ENCODE measurements at regions not wholly inside any gene's neighbourhood (a gene's known extent, or its start where the extent isn't known, plus 50 kb on each side); places are given as distances from the start of the nearest gene placed in this dataset.

- Histone ChIP-seq H3K4me3 (ENCODE audit: low read length) (no peak overlapping the region), H2BK5ac (ENCODE audit: low read length) (no peak overlapping the region), H3K27ac (ENCODE audit: low read depth, low read length) (no peak overlapping the region), H3K56ac (ENCODE audit: low read length) (no peak overlapping the region), H3K79me1 (ENCODE audit: low read length) (no peaks in the 10 kb centered on the region), H3K36me3 (ENCODE audit: control insufficient read depth, insufficient read depth, low read length) (no peaks in the 10 kb centered on the region), H3K23ac (ENCODE audit: low read length) (no peak overlapping the region), H2BK120ac (ENCODE audit: low read depth, low read length) (no peak overlapping the region), H4K5ac (ENCODE audit: low read length) (no peak overlapping the region), H3K9ac (ENCODE audit: low read length) (no peak overlapping the region), H3K18ac (ENCODE audit: low read length) (no peak overlapping the region), H3K79me2 (ENCODE audit: control insufficient read depth, insufficient read depth, low read length) (no peaks in the 10 kb centered on the region), H3K4me2 (ENCODE audit: low read length) (no peak overlapping the region), H4K8ac (ENCODE audit: low read depth, low read length) (no peak overlapping the region), H3K4me1 (ENCODE audit: control insufficient read depth, low read depth, low read length) (no peaks in the 10 kb centered on the region), H2BK15ac (replicated peaks; ENCODE audit: low read depth) (no peak overlapping the region), H3K27me3 (ENCODE audit: insufficient read depth, low read length, poor library complexity) (no peaks in the 10 kb centered on the region), H3K4ac (ENCODE audit: low read depth, low read length) (no peak overlapping the region), H2AK5ac (ENCODE audit: low read length) (no peak overlapping the region)
- DNase-seq, result no peak
- whole genome bisulfite sequencing (ENCODE audit: extremely low coverage, insufficient coverage, low lambda C conversion rate), result no CpG with 5 or more reads among the region's 5 CpGs
Measured at GRCh38 chr16:86726340-86726739, 148.0 kb downstream of the FOXL1 start.

DNA sequence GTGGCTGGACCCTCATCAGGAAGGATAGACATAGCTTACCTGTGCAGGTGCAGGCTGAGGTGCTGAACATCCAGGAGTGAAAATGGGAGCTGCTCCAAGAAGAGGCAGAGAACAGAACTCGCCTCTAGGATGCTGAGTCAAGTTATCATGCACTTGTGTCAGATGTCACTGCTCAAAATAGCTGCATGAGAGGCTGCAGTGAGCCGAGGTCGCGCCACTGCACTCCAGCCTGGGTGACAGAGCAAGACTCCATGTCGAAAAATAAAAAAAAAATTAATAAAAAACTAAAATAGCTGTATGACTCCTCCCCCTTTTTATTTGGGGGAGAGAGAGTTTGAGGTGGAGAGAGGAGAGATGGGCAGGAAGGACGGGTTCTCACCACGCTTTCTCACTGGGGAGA is 148.8 kb downstream of the FOXL1 start:
- Histone ChIP-seq H2BK120ac (ENCODE audit: low read depth, low read length) (no peak overlapping the region), H2BK5ac (ENCODE audit: low read length) (no peak overlapping the region), H3K4me3 (ENCODE audit: low read length) (no peak overlapping the region), H3K79me2 (ENCODE audit: control insufficient read depth, insufficient read depth, low read length) (no peaks in the 10 kb centered on the region), H3K4me1 (ENCODE audit: control insufficient read depth, low read depth, low read length) (no peaks in the 10 kb centered on the region), H3K27ac (ENCODE audit: low read depth, low read length) (no peak overlapping the region), H2BK15ac (replicated peaks; ENCODE audit: low read depth) (no peak overlapping the region), H3K56ac (ENCODE audit: low read length) (no peak overlapping the region), H4K5ac (ENCODE audit: low read length) (no peak overlapping the region), H4K8ac (ENCODE audit: low read depth, low read length) (no peak overlapping the region), H3K27me3 (ENCODE audit: insufficient read depth, low read length, poor library complexity) (no peaks in the 10 kb centered on the region), H3K23ac (ENCODE audit: low read length) (no peak overlapping the region), H3K4me2 (ENCODE audit: low read length) (no peak overlapping the region), H3K9ac (ENCODE audit: low read length) (no peak overlapping the region), H3K36me3 (ENCODE audit: control insufficient read depth, insufficient read depth, low read length) (no peaks in the 10 kb centered on the region), H2AK5ac (ENCODE audit: low read length) (no peak overlapping the region), H3K18ac (ENCODE audit: low read length) (no peak overlapping the region), H3K4ac (ENCODE audit: low read depth, low read length) (no peak overlapping the region), H3K79me1 (ENCODE audit: low read length) (no peaks in the 10 kb centered on the region)
- no peak for DNase-seq
- no CpG with 5 or more reads among the region's 7 CpGs for WGBS (ENCODE audit: extremely low coverage, insufficient coverage, low lambda C conversion rate)

- H3K79me1 ChIP-seq (ENCODE audit: low read length), result no peaks in the 10 kb centered on the region
- H3K56ac ChIP-seq (ENCODE audit: low read length), result no peak overlapping the region
- H2AK5ac ChIP-seq (ENCODE audit: low read length), result no peak overlapping the region
- no peak overlapping the region for H3K23ac ChIP-seq (ENCODE audit: low read length)
- no peak overlapping the region for H3K4me2 ChIP-seq (ENCODE audit: low read length)
- H3K36me3 ChIP-seq (ENCODE audit: control insufficient read depth, insufficient read depth, low read length), result no peaks in the 10 kb centered on the region
- H2BK5ac ChIP-seq (ENCODE audit: low read length), result no peak overlapping the region
- DNase-seq, result no peak
- no peak overlapping the region for H3K4ac ChIP-seq (ENCODE audit: low read depth, low read length)
- H2BK15ac ChIP-seq (replicated peaks; ENCODE audit: low read depth), result no peak overlapping the region
- no peak overlapping the region for H3K18ac ChIP-seq (ENCODE audit: low read length)
- no peak overlapping the region for H4K5ac ChIP-seq (ENCODE audit: low read length)
- H4K8ac ChIP-seq (ENCODE audit: low read depth, low read length), result no peak overlapping the region
- no CpG with 5 or more reads among the region's 4 CpGs for WGBS (ENCODE audit: extremely low coverage, insufficient coverage, low lambda C conversion rate)
- H3K27ac ChIP-seq (ENCODE audit: low read depth, low read length), result no peak overlapping the region
- no peaks in the 10 kb centered on the region for H3K27me3 ChIP-seq (ENCODE audit: insufficient read depth, low read length, poor library complexity)
- no peaks in the 10 kb centered on the region for H3K79me2 ChIP-seq (ENCODE audit: control insufficient read depth, insufficient read depth, low read length)
- no peaks in the 10 kb centered on the region for H3K4me1 ChIP-seq (ENCODE audit: control insufficient read depth, low read depth, low read length)
- no peak overlapping the region for H3K4me3 ChIP-seq (ENCODE audit: low read length)
- no peak overlapping the region for H3K9ac ChIP-seq (ENCODE audit: low read length)
- H2BK120ac ChIP-seq (ENCODE audit: low read depth, low read length), result no peak overlapping the region
Measured at GRCh38 chr16:86727632-86728031, 149.3 kb downstream of the FOXL1 start.

- Histone ChIP-seq H3K23ac (ENCODE audit: low read length) (no peak overlapping the region), H2BK5ac (ENCODE audit: low read length) (no peak overlapping the region), H3K4me3 (ENCODE audit: low read length) (no peak overlapping the region), H3K56ac (ENCODE audit: low read length) (no peak overlapping the region), H2BK15ac (replicated peaks; ENCODE audit: low read depth) (no peak overlapping the region), H3K4me1 (ENCODE audit: control insufficient read depth, low read depth, low read length) (peaks cover 9% of the 10 kb centered on the region), H3K79me2 (ENCODE audit: control insufficient read depth, insufficient read depth, low read length) (no peaks in the 10 kb centered on the region), H3K4ac (ENCODE audit: low read depth, low read length) (no peak overlapping the region), H3K79me1 (ENCODE audit: low read length) (no peaks in the 10 kb centered on the region), H3K27ac (ENCODE audit: low read depth, low read length) (no peak overlapping the region), H3K36me3 (ENCODE audit: control insufficient read depth, insufficient read depth, low read length) (no peaks in the 10 kb centered on the region), H3K4me2 (ENCODE audit: low read length) (no peak overlapping the region), H4K8ac (ENCODE audit: low read depth, low read length) (no peak overlapping the region), H2BK120ac (ENCODE audit: low read depth, low read length) (no peak overlapping the region), H2AK5ac (ENCODE audit: low read length) (no peak overlapping the region), H4K5ac (ENCODE audit: low read length) (no peak overlapping the region), H3K27me3 (ENCODE audit: insufficient read depth, low read length, poor library complexity) (no peaks in the 10 kb centered on the region), H3K9ac (ENCODE audit: low read length) (no peak overlapping the region), H3K18ac (ENCODE audit: low read length) (no peak overlapping the region)
- no peak for DNase-seq
- no CpG with 5 or more reads among the region's 8 CpGs for WGBS (ENCODE audit: extremely low coverage, insufficient coverage, low lambda C conversion rate)
Measured at GRCh38 chr16:86729686-86730085, 151.3 kb downstream of the FOXL1 start.

DNA sequence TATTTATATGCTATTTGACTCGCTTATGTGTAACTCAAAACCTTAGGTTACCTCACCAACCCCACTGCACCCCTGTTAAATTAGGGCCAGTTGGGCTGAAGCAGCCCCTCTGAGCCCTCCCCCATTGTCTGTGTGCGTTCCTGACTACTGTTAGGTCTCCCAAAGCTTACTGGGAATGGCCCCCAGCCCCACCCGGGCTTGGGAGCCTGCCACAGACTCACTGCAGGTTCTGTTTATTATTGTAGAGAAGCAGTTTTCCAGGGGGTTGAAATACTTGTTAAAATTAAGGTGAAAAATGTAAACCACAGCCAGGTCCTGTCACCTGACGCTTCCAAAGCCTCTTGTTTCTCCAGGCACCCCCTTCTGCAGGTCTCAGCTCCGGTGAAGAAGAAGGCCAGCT is 151.7 kb downstream of the FOXL1 start:
- Histone ChIP-seq H3K56ac (ENCODE audit: low read length) (no peak overlapping the region), H3K4ac (ENCODE audit: low read depth, low read length) (no peak overlapping the region), H2BK5ac (ENCODE audit: low read length) (no peak overlapping the region), H2BK120ac (ENCODE audit: low read depth, low read length) (no peak overlapping the region), H3K27me3 (ENCODE audit: insufficient read depth, low read length, poor library complexity) (no peaks in the 10 kb centered on the region), H3K23ac (ENCODE audit: low read length) (no peak overlapping the region), H3K4me1 (ENCODE audit: control insufficient read depth, low read depth, low read length) (peaks cover 13% of the 10 kb centered on the region), H4K5ac (ENCODE audit: low read length) (no peak overlapping the region), H3K4me2 (ENCODE audit: low read length) (no peak overlapping the region), H3K9ac (ENCODE audit: low read length) (no peak overlapping the region), H3K79me1 (ENCODE audit: low read length) (no peaks in the 10 kb centered on the region), H3K18ac (ENCODE audit: low read length) (no peak overlapping the region), H3K4me3 (ENCODE audit: low read length) (no peak overlapping the region), H2AK5ac (ENCODE audit: low read length) (no peak overlapping the region), H3K79me2 (ENCODE audit: control insufficient read depth, insufficient read depth, low read length) (no peaks in the 10 kb centered on the region), H2BK15ac (replicated peaks; ENCODE audit: low read depth) (no peak overlapping the region), H4K8ac (ENCODE audit: low read depth, low read length) (no peak overlapping the region), H3K36me3 (ENCODE audit: control insufficient read depth, insufficient read depth, low read length) (no peaks in the 10 kb centered on the region), H3K27ac (ENCODE audit: low read depth, low read length) (no peak overlapping the region)
- DNase-seq, result no peak
- WGBS (ENCODE audit: extremely low coverage, insufficient coverage, low lambda C conversion rate), result no CpG with 5 or more reads among the region's 5 CpGs

GRCh38 chr16:86730597-86730996 is 152.2 kb downstream of the FOXL1 start:
- Histone ChIP-seq H2BK15ac (replicated peaks; ENCODE audit: low read depth) (no peak overlapping the region), H2BK5ac (ENCODE audit: low read length) (no peak overlapping the region), H3K4ac (ENCODE audit: low read depth, low read length) (no peak overlapping the region), H3K56ac (ENCODE audit: low read length) (no peak overlapping the region), H4K8ac (ENCODE audit: low read depth, low read length) (no peak overlapping the region), H3K27ac (ENCODE audit: low read depth, low read length) (no peak overlapping the region), H3K9ac (ENCODE audit: low read length) (no peak overlapping the region), H4K5ac (ENCODE audit: low read length) (no peak overlapping the region), H2BK120ac (ENCODE audit: low read depth, low read length) (no peak overlapping the region), H2AK5ac (ENCODE audit: low read length) (no peak overlapping the region), H3K4me2 (ENCODE audit: low read length) (no peak overlapping the region), H3K4me3 (ENCODE audit: low read length) (no peak overlapping the region), H3K27me3 (ENCODE audit: insufficient read depth, low read length, poor library complexity) (no peaks in the 10 kb centered on the region), H3K23ac (ENCODE audit: low read length) (no peak overlapping the region), H3K79me2 (ENCODE audit: control insufficient read depth, insufficient read depth, low read length) (no peaks in the 10 kb centered on the region), H3K79me1 (ENCODE audit: low read length) (no peaks in the 10 kb centered on the region), H3K18ac (ENCODE audit: low read length) (no peak overlapping the region), H3K4me1 (ENCODE audit: control insufficient read depth, low read depth, low read length) (peaks cover 15% of the 10 kb centered on the region), H3K36me3 (ENCODE audit: control insufficient read depth, insufficient read depth, low read length) (no peaks in the 10 kb centered on the region)
- DNase-seq, result no peak
- WGBS (ENCODE audit: extremely low coverage, insufficient coverage, low lambda C conversion rate), result no CpG with 5 or more reads among the region's 12 CpGs
